NB4 (cell line): ENCODE measurements at regions not wholly inside any gene's neighbourhood (a gene's known extent, or its start where the extent isn't known, plus 50 kb on each side); places are given as distances from the start of the nearest gene placed in this dataset.

Experiments
- DNase-seq: peaks from one replicate; pipeline ENCODE4 v3.0.0; 2010; ENCODE audit warnings: low read depth
- H3K4me3 ChIP-seq: one replicate; pipeline ENCODE4 v1.5.1; 2011; ENCODE audit warnings: mild to moderate bottlenecking, low read depth, low read length, moderate library complexity
- CTCF ChIP-seq: IDR thresholded peaks from one replicate; pipeline ENCODE4 v1.5.1; 2012; ENCODE audit warnings: low read depth, low read length
- MAX ChIP-seq: IDR thresholded peaks from 2 replicates; pipeline ENCODE4 v1.6.1; 2011; ENCODE audit warnings: low read depth, low read length
- MYC ChIP-seq: IDR thresholded peaks from 2 replicates; pipeline ENCODE4 v1.6.1; 2011; ENCODE audit warnings: low read depth, low read length
- POLR2A ChIP-seq: IDR thresholded peaks from 2 replicates; pipeline ENCODE4 v1.6.1; 2011; ENCODE audit warnings: mild to moderate bottlenecking; ENCODE audit not compliant: insufficient read length; ENCODE audit errors: extremely low read depth

GRCh38 chr13:73268306-73268705 lies 209.5 kb downstream of the KLF5 start:
- H3K4me3 ChIP-seq, result no peak overlapping the region
- no peak for TF ChIP-seq MYC
- TF ChIP-seq MAX, result no peak
- no peak for TF ChIP-seq CTCF
- TF ChIP-seq POLR2A, result no peak
- DNase-seq, result no peak

- H3K4me3 ChIP-seq, result no peak overlapping the region
- DNase-seq, result no peak
- no peak for TF ChIP-seq MYC
- no peak for TF ChIP-seq MAX
- no peak for TF ChIP-seq CTCF
- no peak for TF ChIP-seq POLR2A
Observed at GRCh38 chr13:73266640-73267180, 207.9 kb downstream of the KLF5 start.

GRCh38 chr13:73262862-73263627 lies 204.2 kb downstream of the KLF5 start:
- no peak for DNase-seq
- H3K4me3 ChIP-seq, result no peak overlapping the region
- TF ChIP-seq MAX, result no peak
- no peak for TF ChIP-seq CTCF
- TF ChIP-seq MYC, result no peak
- TF ChIP-seq POLR2A, result no peak

GRCh38 chr13:73261739-73262216 lies 203.0 kb downstream of the KLF5 start:
- no peak for DNase-seq
- TF ChIP-seq POLR2A (no peak), MAX (no peak), MYC (no peak), CTCF (no peak)
- H3K4me3 ChIP-seq, result no peak overlapping the region

DNA sequence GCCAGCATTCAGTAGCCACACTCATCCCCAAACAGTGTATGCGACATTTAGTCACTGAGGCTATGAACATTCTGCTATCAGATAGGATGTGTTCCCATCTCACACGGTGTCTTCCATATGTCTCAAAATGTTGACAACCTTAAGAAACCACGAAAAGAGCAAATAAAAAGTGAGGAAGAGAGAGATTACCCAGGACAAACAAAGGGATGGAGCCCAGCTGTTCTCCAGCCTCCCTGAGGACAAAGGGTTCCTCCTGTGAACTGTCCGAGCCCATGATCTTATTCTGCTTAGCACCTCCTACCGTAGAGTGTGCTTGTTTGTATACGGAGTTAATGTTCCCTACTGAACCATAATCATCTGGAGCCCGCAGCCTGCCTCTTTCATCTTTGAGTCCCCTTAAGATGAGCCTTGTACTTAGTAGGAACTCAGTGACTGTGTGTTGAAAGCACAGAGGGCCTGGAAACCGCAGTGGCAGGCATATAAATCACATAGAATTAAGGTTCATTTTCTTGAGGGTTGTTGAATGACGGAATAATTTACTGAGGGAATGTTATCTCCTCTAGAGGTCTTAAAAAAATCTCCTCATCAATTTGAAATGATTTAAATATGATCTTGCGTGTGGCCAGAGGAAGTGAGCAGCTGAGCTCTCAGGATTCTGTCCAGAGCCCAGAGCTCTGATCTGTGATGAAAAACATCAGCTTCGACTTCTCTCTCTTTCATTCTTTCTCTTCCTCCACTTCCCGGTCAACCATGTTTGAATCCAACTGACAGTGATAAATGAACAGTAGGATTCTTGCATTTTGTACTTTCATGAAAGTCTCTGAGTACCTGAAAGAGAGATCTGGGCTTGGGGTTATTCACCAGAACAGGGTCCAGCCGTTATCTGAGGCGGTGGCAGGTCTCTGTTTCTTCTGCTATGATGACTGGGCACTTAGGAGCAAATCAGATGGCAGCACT lies 200.5 kb downstream of the KLF5 start:
- no peak for DNase-seq
- H3K4me3 ChIP-seq, result no peak overlapping the region
- TF ChIP-seq CTCF (no peak), POLR2A (no peak), MAX (no peak), MYC (no peak)
